ENCODE measurements at regions not wholly inside any gene's neighbourhood (a gene's known extent, or its start where the extent isn't known, plus 50 kb on each side); places are given as distances from the start of the nearest gene placed in this dataset.
"Not testable (repeated sequence)": the region's sequence is repeated elsewhere in the genome, so short reads cannot be mapped to it uniquely, and the experiment has no call there.

- DNase-seq, result no peak
- no peak overlapping the region for H3K4me3 Mint-ChIP-seq
- H3K9me3 Mint-ChIP-seq, result no peaks in the 10 kb centered on the region
- H3K27ac ChIP-seq (ENCODE audit: low read depth, low read length), result no peak overlapping the region
- no peaks in the 10 kb centered on the region for H3K9me3 ChIP-seq (ENCODE audit: control insufficient read depth in 2 of 3, low read length in 3 of 3)
- peaks cover 0 to 3% (median 0%) of the 10 kb centered on the region in 5 donors for H3K27me3 Mint-ChIP-seq
- H3K36me3 Mint-ChIP-seq, result no peaks in the 10 kb centered on the region
- no peak overlapping the region for H3K27ac Mint-ChIP-seq
- no peak for ATAC-seq
- CTCF ChIA-PET, result interaction anchor here (1.4 kb wide), 1 partner anchor 8 kb away, joined by 3 read pairs; no protein-coding TSS in a partner anchor
- POLR2A ChIA-PET, result no interaction called here
- H3K4me3 ChIP-seq (ENCODE audit: low read length), result no peak overlapping the region
- no peaks in the 10 kb centered on the region for H3K4me1 Mint-ChIP-seq
- H3K27me3 ChIP-seq (ENCODE audit: control insufficient read depth in 2 of 2, insufficient read depth in 2 of 2, low read length in 2 of 2), result no peaks in the 10 kb centered on the region
- H3K4me1 ChIP-seq (ENCODE audit: control insufficient read depth in 2 of 2, insufficient read depth in 2 of 2, low read length in 2 of 2), result no peaks in the 10 kb centered on the region
- H3K36me3 ChIP-seq (ENCODE audit: control insufficient read depth in 2 of 3, insufficient read depth in 3 of 3, low read length in 3 of 3), result no peaks in the 10 kb centered on the region
- intact Hi-C loops (cut with micrococcal nuclease), result no loop called here
These were observed 60.2 kb upstream of the KCNQ5 start for GRCh38 chr6:72561629-72562028.

GRCh38 chr6:72564231-72564630, 57.6 kb upstream of the KCNQ5 start:
- H3K9me3 ChIP-seq (ENCODE audit: control insufficient read depth in 2 of 3, low read length in 3 of 3), result no peaks in the 10 kb centered on the region
- Mint-ChIP-seq H3K36me3 (peaks cover 0 to 1% (median 0%) of the 10 kb centered on the region in 5 donors), H3K9me3 (peaks cover 0 to 6% (median 0%) of the 10 kb centered on the region in 11 donors), H3K4me1 (no peaks in the 10 kb centered on the region), H3K27me3 (peaks cover 0 to 4% (median 0%) of the 10 kb centered on the region in 5 donors), H3K27ac (no peak overlapping the region), H3K4me3 (no peak overlapping the region)
- H3K36me3 ChIP-seq (ENCODE audit: control insufficient read depth in 2 of 3, insufficient read depth in 3 of 3, low read length in 3 of 3), result no peaks in the 10 kb centered on the region
- H3K27me3 ChIP-seq (ENCODE audit: control insufficient read depth in 2 of 2, insufficient read depth in 2 of 2, low read length in 2 of 2), result no peaks in the 10 kb centered on the region
- ChIA-PET CTCF (no interaction called here), POLR2A (no interaction called here)
- DNase-seq, result no peak
- ATAC-seq, result no peak
- intact Hi-C loops (cut with micrococcal nuclease), result no loop called here
- H3K4me3 ChIP-seq (ENCODE audit: low read length), result no peak overlapping the region
- no peaks in the 10 kb centered on the region for H3K4me1 ChIP-seq (ENCODE audit: control insufficient read depth in 2 of 2, insufficient read depth in 2 of 2, low read length in 2 of 2)
- no peak overlapping the region for H3K27ac ChIP-seq (ENCODE audit: low read depth, low read length)

- H3K9me3 ChIP-seq (ENCODE audit: control insufficient read depth in 2 of 3, low read length in 3 of 3); H3K27ac ChIP-seq (ENCODE audit: low read depth, low read length); ATAC-seq; intact Hi-C loops (cut with micrococcal nuclease); H3K4me1 ChIP-seq (ENCODE audit: control insufficient read depth in 2 of 2, insufficient read depth in 2 of 2, low read length in 2 of 2); H3K4me1 Mint-ChIP-seq; H3K27me3 Mint-ChIP-seq; POLR2A ChIA-PET; H3K27me3 ChIP-seq (ENCODE audit: control insufficient read depth in 2 of 2, insufficient read depth in 2 of 2, low read length in 2 of 2); H3K27ac Mint-ChIP-seq; H3K36me3 Mint-ChIP-seq; DNase-seq; H3K36me3 ChIP-seq (ENCODE audit: control insufficient read depth in 2 of 3, insufficient read depth in 3 of 3, low read length in 3 of 3); H3K4me3 Mint-ChIP-seq; H3K4me3 ChIP-seq (ENCODE audit: low read length); CTCF ChIA-PET: not testable (repeated sequence)
- peaks cover 0 to 14% (median 5%) of the 10 kb centered on the region in 11 donors for H3K9me3 Mint-ChIP-seq
These were observed 49.9 kb upstream of the KCNQ5 start for GRCh38 chr6:72571993-72572392.
